K562 (cell line): ENCODE measurements at regions not wholly inside any gene's neighbourhood (a gene's known extent, or its start where the extent isn't known, plus 50 kb on each side); places are given as distances from the start of the nearest gene placed in this dataset.

Experiments
- CEBPB ChIP-seq: fragments of 450-650 bp; IDR thresholded peaks from 2 replicates; pipeline ENCODE4 v1.6.1; 2016; ENCODE audit warnings: missing genetic modification characterization, missing compliant biosample characterization
- CTCF ChIP-seq, 3 experiments: IDR thresholded peaks in 2 of 3; conservative IDR thresholded peaks in 1 of 3; 2 replicates each; pipeline ENCODE4 v1.5.1; 2011 to 2012; ENCODE audit warnings: low read length in 3 of 3, mild to moderate bottlenecking in 3 of 3, control low read depth in 2 of 3, improper control_type of control experiment in 1 of 3, inconsistent platforms in 1 of 3, low read depth in 1 of 3, mixed read lengths in 1 of 3, moderate library complexity in 1 of 3; ENCODE audit not compliant: insufficient read depth in 2 of 3
- EP300 ChIP-seq: IDR thresholded peaks from 2 replicates; pipeline ENCODE4 v1.6.1; 2012; ENCODE audit warnings: low read length, improper control_type of control experiment
- PHF21A ChIP-seq: fragments of 450-650 bp; IDR thresholded peaks from 2 replicates; pipeline ENCODE4 v1.6.1; 2017; ENCODE audit warnings: low read depth, borderline replicate concordance
- TAF1 ChIP-seq: IDR thresholded peaks from 2 replicates; pipeline ENCODE4 v1.6.1; 2011; ENCODE audit warnings: mild to moderate bottlenecking, low read length, moderate library complexity; ENCODE audit not compliant: insufficient read depth, control insufficient read depth, severe bottlenecking; ENCODE audit errors: extremely low read depth
- ZBTB43 ChIP-seq: sonication (generic); formaldehyde crosslinking; IDR thresholded peaks from 2 replicates; pipeline ENCODE4 v1.8.0; 2023; ENCODE audit warnings: mild to moderate bottlenecking, missing genetic modification reagents
- ZNF12 ChIP-seq: sonication (generic); formaldehyde crosslinking; IDR thresholded peaks from 2 replicates; pipeline ENCODE4 v1.4.0; 2020; ENCODE audit warnings: mild to moderate bottlenecking, missing genetic modification reagents

GRCh38 chr9:108265065-108265464 lies 590.7 kb downstream of the ACTL7B start:
- no peak for TF ChIP-seq ZBTB43 (CRISPR knock-in tag)
- TF ChIP-seq CTCF (IDR thresholded peaks at IDR 0.05 in 2 of 3, conservative IDR thresholded peaks at IDR 0.05 in 1 of 3; ENCODE audit: insufficient read depth in 2 of 3, low read depth in 1 of 3, low read length in 3 of 3) = no peak
- no peak for TF ChIP-seq PHF21A
- TF ChIP-seq TAF1 = no peak
- TF ChIP-seq CEBPB = no peak
- TF ChIP-seq EP300 = no peak
- no peak for TF ChIP-seq ZNF12 (CRISPR knock-in tag)
